GM19099 (cell line): ENCODE measurements at regions not wholly inside any gene's neighbourhood (a gene's known extent, or its start where the extent isn't known, plus 50 kb on each side); places are given as distances from the start of the nearest gene placed in this dataset.

Experiments used
- POLR2A ChIP-seq: IDR thresholded peaks from 3 replicates; pipeline ENCODE4 v1.6.1; 2011; ENCODE audit warnings: low read depth; ENCODE audit not compliant: insufficient read length; ENCODE audit errors: extremely low read depth

DNA sequence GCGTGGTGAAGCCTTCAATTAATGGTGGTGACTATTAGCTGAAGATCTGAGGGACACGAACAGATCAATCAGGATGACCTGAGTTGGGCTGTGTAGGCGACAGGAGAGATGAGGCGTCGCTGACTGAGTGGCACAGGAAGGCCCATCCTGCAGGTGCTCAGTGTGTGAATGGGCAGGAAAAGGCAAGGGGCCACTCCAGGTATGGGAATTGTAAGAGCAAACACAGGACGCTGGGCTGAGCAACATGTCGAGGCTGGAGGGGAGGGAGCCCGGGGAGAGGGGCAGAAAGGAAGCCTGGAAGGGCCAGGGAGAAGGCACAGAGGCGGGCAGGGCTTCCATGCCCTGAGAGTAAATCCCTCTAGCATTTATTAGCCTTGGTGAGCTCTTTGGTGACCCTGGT, 151.0 kb downstream of the VEGFA start:
- TF ChIP-seq POLR2A = no peak

DNA sequence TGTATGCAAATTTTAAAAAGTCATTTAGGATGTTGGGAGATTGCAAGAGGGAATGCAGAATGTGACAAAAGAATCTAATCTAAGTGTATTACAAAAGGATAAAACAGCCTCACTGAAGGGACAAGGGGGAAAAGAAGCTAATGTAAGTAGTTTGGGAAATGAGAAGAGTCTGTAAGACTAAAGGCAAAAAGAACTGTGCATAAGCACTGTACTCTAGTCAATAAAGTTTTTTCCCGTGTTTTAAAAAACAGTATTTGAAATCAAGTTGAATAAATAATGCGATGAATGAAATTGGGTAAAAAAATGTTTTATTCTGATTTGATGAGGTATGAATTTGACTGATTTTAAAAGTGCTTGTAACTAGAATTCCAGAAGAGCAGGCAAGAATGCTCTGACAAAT, 149.8 kb downstream of the VEGFA start:
- no peak for TF ChIP-seq POLR2A

DNA sequence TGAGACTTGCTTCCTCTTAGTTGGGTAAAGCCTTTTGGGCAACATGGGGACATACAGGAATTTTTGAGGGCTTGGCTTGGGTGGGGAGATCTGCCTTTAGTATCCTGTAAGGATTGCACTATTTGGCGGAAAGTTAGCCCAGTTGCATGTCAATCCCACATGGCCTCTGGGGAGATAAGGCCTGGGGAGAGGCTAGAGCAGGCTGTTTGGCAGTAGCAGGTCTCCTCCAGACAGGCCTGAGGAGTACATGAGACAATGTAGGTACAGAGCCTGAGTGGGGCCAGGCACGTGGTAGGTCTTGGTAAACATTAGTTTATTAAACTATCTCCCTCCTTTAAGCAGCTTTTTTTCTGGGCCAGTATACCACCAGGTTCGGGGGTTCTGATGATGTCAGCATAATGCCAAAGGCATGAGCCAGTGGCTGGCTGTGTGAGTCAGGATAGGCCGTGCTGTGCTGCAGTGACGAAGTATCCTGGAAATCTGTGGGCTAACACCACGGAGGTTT, 147.9 kb downstream of the VEGFA start:
- no peak for TF ChIP-seq POLR2A

DNA sequence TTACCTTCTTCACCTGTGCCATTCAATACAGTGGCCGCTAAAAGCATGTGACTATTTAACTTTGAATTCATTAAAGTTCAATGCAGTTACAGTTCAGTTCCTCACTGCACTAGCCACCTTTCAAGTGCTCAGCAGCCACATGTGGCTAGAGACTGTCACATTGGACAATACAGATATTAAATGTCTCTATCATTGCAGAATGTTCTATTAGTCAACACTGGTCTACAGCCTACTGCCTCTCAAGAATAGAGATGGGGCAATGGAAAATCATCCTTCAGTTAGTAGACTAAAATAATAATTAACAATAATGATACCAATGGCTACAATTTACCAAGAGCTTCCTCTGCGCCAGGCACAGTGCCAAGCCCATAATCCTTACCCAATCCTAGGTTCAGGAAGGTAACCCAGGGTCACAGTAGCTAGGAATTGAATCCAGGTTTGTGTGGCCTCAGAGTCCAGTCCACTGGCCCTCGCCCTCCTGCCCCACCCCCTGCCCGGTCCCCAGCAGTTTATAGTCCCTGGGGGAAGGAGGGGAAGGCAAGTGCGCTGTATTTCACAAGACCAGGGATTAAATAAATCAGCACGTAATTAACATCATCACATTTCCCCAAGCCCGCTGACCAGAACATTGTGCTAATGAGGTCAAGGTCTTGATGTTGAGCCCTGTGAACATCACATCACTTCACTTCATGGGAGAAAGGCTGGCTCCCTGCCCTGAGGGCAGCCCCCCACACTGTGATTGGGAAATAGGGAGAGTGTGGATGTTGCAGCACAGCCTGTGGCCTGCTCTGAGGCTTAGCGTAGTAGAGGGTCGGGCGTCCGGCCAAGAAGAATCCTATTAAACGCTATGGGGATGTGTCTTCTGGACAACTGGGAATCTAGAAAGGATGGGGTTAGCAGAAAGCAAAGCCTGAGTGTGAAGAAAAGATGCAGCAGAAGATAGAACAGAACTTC, 147.2 kb downstream of the VEGFA start:
- TF ChIP-seq POLR2A = no peak

DNA sequence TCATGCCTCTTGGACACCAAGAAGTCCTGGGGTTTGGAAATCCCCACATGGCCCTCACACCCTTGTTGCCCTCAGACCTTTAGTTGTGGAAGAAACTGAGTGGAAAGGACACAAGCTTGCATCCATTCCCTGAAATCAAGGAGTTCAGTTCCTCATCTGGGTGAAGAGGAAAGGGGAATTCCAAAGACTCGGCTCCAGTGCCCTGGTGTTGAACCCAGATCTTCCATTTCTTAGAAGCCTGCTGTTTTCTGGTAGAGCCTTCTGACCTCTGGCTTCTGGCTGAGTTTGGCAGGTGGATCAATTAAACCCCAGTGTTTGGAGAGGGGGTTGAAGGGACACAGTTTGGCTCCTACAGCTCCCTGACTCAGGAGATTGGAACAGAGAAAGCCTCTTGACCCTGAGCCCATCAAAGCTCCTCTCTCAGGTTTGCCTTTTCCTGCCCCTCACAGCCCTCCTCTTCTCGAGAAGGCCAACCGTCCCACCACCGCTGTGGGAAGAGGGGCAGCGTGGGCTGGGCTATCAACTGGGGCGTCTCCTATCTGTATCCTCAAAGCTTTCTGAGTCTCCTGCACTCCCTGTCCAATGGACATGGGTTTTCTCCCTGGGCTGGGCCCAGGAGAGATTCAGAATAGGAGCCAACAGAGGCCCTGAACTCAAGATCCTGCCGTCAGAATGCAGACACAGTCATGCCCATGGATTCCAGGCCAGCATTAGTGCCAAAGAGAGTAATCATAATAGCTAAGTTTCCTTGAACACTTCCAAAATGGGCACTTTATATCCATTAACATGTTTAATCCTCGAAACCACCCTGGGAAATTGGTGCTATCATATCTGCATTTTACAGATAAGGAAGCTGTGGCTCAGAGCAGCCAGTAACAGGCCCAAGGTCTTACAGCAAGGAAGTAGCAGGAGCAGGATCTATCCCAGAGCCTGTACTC, 146.2 kb downstream of the VEGFA start:
- no peak for TF ChIP-seq POLR2A

DNA sequence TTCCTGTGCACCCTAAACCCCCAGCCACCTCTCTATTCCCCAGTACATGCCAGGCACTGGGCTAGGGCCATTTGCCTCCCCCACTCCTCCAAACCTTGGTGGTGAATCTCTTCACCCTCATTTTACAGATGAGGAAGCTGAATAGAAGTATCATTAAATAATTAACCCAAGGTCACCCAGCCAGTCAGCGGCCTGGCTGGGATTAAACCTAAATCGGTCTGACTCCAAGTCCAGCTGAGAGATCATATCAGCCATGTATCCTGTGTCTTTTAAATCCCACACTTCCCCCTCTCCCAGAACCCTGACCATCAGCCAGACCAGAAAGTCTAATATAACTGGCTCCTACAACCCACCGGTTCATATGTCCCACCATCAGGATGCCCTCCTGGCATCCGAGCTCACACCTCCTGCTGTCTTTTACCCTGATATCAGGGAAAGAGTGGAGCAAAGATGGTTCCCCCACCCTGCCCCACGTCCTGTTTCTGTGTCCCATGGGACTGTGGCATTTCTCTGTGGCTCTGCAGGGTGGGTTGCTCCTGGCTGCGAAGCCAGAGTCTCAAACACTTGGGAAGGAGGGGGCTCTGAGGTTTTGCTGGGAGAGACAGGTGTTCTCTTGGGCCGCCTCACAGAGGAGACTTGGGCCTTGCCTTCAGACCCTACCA, 145.3 kb downstream of the VEGFA start:
- no peak for TF ChIP-seq POLR2A

DNA sequence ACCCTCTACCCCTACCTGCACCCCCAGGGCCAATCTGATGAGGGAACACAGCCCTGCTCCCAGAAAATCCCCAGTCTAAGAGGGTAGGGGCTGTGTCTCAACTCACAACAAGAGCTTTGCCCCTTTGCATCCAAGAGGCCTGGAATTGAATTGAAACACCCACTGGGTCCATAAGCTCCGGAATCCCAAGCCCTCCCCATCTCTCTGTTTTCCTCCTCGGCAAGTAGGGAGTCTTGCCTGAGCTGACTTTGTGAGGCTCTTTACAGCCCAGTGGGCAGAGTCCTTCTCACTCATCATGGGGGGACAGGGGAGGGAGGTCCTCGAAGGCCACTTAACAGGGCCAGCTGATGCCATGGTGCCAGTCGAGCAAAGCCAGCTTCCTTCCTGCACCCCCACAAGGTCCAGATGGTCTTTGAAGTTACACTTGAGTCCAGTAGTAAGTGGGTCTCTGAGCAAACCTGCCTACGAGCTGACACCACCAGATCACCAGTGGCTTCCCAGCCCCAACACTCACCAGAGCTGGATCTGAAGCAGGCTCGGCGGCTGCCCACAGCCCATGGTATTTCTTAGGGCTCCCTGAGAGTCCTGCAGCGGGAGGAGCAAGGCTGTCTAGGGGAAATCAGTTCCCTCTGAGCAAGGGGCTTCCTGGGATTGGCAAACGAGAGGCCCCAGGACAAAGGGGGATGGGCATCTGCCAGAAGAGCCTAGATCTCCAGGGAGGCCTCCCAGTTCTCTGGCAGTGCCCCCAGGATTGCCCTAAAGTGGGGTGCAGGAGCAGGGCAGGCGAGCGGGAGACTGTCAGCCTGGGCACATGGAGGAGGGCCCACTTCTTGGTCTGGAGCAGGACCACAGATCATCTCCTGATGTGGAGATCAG, 144.5 kb downstream of the VEGFA start:
- no peak for TF ChIP-seq POLR2A

DNA sequence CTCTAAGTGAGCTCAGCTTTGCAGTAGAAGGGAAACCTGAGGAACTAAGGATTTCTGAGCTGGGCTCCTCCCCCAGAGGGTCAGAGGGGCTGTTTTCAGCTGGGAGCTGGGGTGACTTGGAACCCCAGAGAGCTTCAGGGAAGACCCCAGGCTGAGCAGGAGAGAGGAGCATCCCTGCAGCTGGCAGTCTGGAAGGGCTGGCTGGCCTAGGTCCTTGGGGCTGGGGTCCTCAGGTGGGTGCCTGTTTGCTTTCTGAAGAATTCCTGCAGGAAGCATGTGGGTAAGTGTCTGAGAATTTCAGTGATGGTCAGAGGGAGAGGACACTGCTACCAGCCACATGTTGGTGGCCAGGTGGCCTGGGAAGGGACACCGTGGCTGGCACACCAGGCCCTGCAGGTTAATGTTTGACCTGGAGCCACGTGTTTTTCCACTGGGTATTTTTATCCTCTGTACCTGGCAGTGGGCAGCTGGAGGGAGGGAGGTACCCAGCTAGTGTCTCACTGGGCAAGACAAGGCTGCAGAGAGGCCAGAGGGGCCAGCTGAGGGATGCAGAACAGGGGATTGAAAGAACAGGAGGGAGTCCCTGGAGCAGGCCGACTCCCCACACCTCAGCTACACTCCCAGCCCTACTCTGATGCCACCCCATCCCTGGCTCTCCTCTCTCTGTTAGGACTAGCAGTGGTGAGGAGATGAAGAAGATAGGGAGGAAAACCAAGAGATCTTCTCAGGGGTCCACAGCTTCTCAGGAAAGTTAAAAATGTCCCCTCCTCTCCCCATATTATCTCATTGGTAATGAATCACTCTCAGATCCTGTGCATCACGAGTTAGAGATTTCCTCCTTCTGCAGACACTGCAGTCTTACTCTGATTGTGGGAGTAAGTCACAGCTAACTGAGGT, 143.6 kb downstream of the VEGFA start:
- TF ChIP-seq POLR2A = no peak

DNA sequence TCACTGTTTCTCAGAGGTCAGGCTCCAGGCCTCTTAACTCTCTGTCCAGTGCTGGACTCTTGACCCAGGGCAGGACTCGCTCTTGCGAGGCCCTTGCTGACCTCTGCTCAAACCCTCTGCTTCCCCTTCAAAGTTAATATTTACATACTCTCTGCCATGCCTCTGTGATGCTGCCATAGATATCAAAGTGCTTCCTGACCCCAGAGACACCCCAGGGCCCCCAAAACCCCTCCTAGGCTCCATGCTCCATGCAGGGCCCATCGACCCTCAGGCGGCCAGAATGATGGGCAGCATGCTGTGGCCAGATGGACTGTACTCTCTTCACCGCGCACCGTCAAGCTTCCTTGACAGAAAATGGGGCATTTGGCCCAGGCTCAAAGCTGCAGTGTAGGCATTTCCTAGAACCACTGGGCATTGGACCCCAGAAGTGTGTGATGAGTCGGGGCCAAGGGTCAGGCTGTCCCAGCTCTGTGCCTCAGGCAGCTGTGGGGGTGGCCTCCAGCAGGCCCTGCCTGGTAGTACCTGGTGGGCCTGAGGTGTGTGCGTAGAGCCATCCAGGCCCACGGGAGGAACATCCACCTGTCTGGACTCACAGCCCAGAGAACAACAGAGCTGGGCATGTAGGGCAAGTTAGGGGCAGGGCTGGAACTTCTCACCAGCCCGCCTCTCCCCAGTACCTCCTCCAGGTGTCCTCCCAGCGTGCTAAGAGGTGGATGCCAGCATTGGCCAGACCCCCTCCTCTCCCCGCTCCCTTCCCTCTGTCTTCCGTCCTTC, 142.8 kb downstream of the VEGFA start:
- no peak for TF ChIP-seq POLR2A

DNA sequence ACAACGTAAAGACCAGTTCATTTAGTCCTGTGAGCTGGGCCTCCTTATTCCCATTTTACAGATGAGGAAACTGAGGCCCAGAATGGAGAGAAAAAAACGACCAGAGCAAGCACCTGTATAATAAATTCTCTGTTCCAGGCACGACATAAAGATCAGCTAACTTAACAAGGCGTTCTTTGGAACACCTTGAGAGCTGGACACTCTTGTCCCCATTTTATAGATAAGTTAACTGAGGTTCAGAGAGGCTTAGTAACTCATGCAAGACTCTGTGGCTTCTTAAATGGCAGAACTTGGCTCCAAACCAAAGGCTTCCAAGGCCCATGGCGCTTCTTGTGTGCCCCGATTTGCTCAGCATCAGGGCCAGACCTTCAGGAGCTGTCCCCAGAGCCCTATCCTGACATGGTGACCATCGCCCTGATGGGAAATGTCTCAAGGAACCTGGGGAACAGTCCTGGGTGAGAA, 142.1 kb downstream of the VEGFA start:
- TF ChIP-seq POLR2A = no peak

DNA sequence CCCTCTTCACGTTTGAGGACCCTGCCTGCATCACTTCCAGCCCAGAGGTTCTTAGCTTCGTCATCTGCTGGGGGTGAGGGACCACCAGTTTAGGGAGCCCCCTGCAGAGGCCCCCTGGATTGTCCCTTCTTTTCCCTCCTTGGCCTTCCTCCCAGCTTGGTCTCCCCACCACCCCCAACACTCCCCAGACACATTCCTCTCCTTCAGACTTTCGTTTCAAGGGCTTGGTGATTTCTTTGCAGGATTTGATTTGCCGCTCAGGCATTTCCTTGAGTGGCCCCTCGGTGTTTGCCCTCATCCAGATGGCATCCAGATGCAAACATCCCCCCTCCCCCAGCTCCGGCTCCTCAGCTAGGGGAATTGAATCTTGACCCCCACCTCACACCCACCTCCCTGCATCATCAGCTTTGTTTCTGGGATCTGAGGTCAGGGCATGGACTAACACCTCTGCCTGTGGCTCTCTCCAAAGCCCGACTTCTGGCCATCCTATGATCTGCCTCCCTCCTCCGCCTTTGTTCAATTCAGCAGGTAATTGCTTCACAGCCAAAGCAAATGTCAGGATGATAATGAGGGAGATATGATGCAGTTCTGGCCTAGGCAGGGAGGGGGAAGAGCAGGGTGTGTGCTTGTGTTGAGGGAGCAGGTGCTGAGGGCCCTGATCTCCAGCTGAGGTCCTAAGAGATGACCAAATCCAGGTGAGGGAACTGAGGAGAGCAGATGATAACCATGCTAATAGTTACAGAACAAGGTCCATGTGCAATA, 141.5 kb downstream of the VEGFA start:
- no peak for TF ChIP-seq POLR2A

DNA sequence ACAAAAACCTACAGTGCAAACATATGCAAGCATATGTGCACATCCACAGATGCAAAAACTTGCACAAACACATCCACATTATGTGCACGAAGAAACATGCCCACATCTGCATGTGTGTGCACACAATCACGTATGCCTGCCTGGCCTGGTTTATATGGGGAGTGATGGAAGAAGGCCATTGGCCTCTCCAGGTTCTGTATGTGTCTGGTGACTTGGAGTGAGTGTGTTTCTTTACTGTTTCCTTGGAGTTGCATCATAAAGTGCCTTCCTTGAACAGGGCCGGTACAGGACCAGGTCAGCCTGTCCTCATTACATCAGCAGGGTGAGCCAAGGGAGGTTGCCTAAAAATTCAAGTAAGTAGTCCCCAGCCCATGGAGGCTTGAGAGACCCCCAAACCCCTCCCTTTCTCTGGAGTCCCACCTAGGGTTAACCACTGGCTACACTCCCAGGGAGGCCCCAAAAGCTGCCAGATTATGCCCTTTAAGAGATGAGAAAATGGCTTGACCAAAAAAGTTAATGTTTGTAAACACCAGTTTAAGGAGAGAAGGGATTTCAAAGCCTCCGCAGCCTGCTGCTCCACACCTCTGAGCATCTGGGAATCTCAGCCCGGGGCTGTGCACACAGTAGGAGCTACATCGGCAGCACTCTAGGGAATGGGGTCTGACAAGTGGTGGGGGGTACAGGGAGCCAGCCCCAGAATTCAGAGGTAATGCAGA, 140.8 kb downstream of the VEGFA start:
- TF ChIP-seq POLR2A = no peak
